ENCODE measurements at regions not wholly inside any gene's neighbourhood (a gene's known extent, or its start where the extent isn't known, plus 50 kb on each side); places are given as distances from the start of the nearest gene placed in this dataset.
"Not testable (repeated sequence)": the region's sequence is repeated elsewhere in the genome, so short reads cannot be mapped to it uniquely, and the experiment has no call there.

DNA sequence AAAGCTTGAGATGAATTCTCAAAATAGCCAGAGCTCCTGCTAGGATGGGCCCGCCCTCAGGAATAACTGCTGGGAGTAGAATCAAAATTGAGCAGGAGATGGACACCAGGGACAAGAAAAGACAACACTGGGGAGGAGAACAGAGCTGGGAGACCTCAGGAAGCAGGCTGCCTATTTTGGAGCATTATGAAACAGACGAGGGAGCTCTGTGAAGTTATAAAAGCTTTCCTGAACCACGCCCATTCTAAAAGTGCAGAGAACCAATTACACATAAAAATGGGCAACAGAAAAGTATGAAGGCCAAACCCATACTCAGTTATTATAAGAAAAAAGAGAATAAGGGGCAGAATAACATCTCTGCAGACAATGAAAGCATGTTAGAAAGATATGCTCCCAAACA lies 213.9 kb upstream of the TRPC7 start:
- no peaks in the 10 kb centered on the region for H3K36me3 ChIP-seq
- H3K4me3 ChIP-seq = no peak overlapping the region
- no peak overlapping the region for H3K27ac ChIP-seq
- no peaks in the 10 kb centered on the region for H3K9me3 ChIP-seq
- H3K27me3 ChIP-seq = no peaks in the 10 kb centered on the region
- H3K4me1 ChIP-seq = no peaks in the 10 kb centered on the region
- DNase-seq (ENCODE audit: low spot score) = no peak
- TF ChIP-seq, protein P1, sequence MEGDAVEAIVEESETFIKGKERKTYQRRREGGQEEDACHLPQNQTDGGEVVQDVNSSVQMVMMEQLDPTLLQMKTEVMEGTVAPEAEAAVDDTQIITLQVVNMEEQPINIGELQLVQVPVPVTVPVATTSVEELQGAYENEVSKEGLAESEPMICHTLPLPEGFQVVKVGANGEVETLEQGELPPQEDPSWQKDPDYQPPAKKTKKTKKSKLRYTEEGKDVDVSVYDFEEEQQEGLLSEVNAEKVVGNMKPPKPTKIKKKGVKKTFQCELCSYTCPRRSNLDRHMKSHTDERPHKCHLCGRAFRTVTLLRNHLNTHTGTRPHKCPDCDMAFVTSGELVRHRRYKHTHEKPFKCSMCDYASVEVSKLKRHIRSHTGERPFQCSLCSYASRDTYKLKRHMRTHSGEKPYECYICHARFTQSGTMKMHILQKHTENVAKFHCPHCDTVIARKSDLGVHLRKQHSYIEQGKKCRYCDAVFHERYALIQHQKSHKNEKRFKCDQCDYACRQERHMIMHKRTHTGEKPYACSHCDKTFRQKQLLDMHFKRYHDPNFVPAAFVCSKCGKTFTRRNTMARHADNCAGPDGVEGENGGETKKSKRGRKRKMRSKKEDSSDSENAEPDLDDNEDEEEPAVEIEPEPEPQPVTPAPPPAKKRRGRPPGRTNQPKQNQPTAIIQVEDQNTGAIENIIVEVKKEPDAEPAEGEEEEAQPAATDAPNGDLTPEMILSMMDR (IDR thresholded peaks at IDR 0.05) = no peak

DNA sequence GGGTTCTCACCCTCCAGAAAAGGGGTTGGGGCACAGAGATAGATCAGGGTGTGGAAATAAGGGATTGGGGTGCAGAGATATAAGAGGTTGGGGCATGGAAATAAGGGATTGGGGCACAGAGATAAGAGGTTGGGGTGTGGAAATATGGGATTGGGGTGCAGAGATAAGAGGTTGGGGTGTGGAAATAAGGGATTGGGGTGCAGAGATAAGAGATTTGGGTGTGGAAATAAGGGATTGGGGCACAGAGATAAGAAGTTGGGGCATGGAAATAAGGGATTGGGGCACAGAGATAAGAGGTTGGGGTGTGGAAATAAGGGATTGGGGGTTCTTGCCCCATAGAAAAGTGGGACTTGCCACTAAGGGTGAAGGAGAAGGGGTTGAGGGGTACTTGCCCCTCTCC lies 204.5 kb upstream of the TRPC7 start:
- H3K9me3 ChIP-seq; DNase-seq (ENCODE audit: low spot score); H3K4me3 ChIP-seq; H3K27me3 ChIP-seq; H3K27ac ChIP-seq; H3K4me1 ChIP-seq; H3K36me3 ChIP-seq: not testable (repeated sequence)

DNA sequence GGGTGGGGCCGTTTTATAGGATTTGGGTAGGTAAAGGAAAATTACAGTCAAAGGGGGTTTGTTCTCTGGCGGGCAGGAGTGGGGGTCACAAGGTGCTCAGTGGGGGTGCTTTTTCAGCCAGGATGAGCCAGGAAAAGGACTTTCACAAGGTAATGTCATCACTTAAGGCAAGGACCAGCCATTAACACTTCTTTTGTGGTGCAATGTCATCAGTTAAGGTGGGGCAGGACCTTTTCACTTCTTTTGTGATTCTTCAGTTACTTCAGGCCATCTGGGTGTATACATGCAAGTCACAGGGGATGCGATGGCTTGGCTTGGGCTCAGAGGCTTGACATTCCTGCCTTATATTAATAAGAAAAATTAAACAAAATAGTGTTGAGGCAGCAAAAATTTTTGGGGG lies 200.1 kb upstream of the TRPC7 start:
- not testable (repeated sequence) for H3K36me3 ChIP-seq, H3K4me3 ChIP-seq, H3K4me1 ChIP-seq

DNA sequence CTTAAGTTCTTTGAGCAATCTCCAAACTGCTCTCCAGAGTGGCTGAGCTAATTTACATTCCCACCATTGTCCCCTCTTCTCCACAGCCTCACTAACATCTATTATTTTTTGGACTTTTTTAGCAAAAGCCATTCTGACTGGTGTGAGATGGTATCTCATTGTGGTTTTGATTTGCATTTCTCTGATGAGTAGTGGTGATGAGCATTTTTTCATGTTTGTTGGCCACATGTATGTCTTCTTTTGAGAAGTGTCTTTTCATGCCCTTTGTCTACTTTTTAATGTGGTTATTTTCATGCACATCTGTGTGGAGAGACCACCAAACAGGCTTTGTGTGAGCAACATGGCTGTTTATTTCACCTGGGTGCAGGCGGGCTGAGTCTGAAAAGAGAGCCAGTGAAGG lies 199.7 kb upstream of the TRPC7 start:
- not testable (repeated sequence) for H3K36me3 ChIP-seq; H3K4me3 ChIP-seq; DNase-seq (ENCODE audit: low spot score); H3K27ac ChIP-seq; H3K9me3 ChIP-seq; H3K27me3 ChIP-seq; H3K4me1 ChIP-seq

More for the DNA sequence above, 200.1 kb upstream of the TRPC7 start:
- not testable (repeated sequence) for H3K9me3 ChIP-seq; DNase-seq (ENCODE audit: low spot score); H3K27me3 ChIP-seq; H3K27ac ChIP-seq

DNA sequence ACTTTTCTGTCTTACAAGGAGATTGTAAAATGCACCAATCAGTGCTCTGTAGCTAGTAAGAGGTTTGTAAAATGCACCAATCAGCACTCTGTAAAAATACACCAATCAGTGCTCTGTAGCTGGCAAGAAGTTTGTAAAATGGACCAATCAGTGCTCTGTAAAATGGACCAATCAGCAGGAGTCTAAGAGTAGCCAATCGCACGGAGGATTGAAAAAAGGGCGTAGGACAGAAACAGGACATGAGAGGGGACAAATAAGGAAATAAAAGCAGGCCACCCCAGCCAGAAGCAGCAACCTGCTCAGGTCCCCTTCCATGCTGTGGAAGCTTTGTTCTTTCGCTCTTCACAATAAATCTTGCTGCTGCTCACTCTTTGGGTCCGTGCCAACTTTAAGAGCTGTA lies 199.1 kb upstream of the TRPC7 start:
- DNase-seq (ENCODE audit: low spot score); H3K4me1 ChIP-seq; H3K36me3 ChIP-seq; H3K4me3 ChIP-seq; H3K27ac ChIP-seq; H3K27me3 ChIP-seq; H3K9me3 ChIP-seq: not testable (repeated sequence)

DNA sequence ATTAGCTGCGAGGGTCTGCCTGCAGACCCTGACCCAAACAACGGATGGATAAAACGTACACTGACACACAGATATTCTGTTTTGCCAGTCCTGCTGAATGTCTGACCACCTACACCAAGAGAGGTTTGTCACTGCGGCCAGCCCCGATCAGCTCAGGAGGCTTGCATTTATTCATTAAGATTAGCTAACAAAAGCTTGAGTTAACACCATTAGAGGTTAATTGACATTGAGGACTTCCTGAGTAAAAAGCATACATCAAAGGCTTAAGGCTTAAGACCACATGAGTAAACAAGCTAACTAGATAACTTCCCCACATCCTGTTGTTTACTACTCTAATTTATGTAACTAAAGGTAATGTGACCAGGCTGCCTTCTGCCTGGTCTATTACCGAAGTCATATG lies 198.1 kb upstream of the TRPC7 start:
- Histone ChIP-seq H3K27ac (no peak overlapping the region), H3K27me3 (no peaks in the 10 kb centered on the region), H3K4me1 (no peaks in the 10 kb centered on the region), H3K4me3 (no peak overlapping the region), H3K9me3 (no peaks in the 10 kb centered on the region), H3K36me3 (no peaks in the 10 kb centered on the region)
- TF ChIP-seq, protein P1 (IDR thresholded peaks at IDR 0.05) = no peak
- no peak for DNase-seq (ENCODE audit: low spot score)

DNA sequence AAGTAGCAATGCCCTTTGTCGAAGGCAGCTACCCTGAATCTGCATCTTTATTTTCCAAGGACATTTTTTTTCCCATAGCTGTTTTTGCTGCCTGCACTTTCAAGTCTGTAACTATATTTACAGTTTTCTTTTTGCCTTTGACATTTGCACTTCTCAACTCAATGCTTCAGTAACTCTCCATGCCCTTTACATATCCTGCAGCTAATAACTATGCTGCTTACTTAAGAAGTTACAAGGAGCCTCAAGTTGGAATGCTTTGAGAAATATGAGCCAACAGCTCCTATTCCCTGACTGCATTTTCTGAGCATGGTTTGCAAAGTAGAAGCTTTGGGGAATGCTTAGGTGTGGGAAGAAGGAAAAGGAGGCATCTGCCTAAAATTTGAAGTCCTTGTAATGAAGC lies 194.8 kb upstream of the TRPC7 start:
- no peaks in the 10 kb centered on the region for H3K36me3 ChIP-seq
- TF ChIP-seq, protein P1 (IDR thresholded peaks at IDR 0.05) = no peak

DNA sequence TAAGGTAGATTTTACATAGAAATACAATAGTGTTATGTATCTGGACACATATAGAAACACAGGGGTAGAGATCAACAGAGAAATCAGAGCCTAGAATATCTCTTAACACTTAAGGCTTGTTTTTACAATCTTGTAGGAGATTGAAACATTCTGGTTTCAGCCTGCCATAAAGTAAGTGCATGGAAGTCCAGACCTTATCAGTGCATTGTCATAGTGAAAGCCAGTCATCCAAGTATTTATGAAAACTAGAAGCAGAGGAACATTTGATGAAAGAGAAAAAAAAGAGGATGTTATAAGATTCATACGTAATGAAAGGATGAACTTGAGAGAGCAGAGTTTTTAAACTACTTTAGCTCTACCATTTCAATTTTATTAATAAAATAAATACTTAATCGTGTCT lies 194.3 kb upstream of the TRPC7 start:
- Histone ChIP-seq H3K9me3 (peaks cover 0 to 10% of the 10 kb centered on the region in 2 donors), H3K36me3 (no peaks in the 10 kb centered on the region)
- no peak for DNase-seq (ENCODE audit: low spot score)

More for the DNA sequence above, 194.8 kb upstream of the TRPC7 start:
- no peak overlapping the region for H3K27ac ChIP-seq
- H3K4me3 ChIP-seq = no peak overlapping the region
- DNase-seq (ENCODE audit: low spot score) = no peak
- no peaks in the 10 kb centered on the region for H3K4me1 ChIP-seq
- H3K27me3 ChIP-seq = no peaks in the 10 kb centered on the region
- peaks cover 0 to 6% of the 10 kb centered on the region in 2 donors for H3K9me3 ChIP-seq

DNA sequence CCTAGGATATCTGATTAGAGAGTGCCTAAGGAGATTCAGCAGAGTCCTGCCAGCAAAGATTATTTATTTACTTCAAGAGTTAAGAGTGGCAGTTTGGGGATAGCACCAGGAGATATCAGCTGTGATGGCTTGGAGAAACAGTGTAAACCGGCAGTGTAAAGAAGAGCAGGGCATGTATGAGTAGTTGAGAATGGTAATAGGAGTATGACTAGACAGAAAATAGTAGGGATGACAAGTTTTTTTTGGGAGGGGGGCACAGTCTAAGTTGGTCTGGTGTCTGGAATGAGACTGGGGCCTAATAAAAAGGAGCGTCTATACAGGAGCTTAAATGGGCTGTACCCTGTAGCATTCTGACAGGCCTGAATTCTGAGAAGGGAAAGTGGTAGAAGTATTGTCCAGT lies 181.8 kb upstream of the TRPC7 start:
- H3K27me3 ChIP-seq; H3K27ac ChIP-seq; H3K4me3 ChIP-seq; DNase-seq (ENCODE audit: low spot score); H3K9me3 ChIP-seq; H3K36me3 ChIP-seq; H3K4me1 ChIP-seq: not testable (repeated sequence)

More for the DNA sequence above, 194.3 kb upstream of the TRPC7 start:
- no peak overlapping the region for H3K4me3 ChIP-seq
- no peaks in the 10 kb centered on the region for H3K27me3 ChIP-seq
- TF ChIP-seq, protein P1 (IDR thresholded peaks at IDR 0.05) = no peak
- H3K4me1 ChIP-seq = no peaks in the 10 kb centered on the region
- H3K27ac ChIP-seq = no peak overlapping the region

DNA sequence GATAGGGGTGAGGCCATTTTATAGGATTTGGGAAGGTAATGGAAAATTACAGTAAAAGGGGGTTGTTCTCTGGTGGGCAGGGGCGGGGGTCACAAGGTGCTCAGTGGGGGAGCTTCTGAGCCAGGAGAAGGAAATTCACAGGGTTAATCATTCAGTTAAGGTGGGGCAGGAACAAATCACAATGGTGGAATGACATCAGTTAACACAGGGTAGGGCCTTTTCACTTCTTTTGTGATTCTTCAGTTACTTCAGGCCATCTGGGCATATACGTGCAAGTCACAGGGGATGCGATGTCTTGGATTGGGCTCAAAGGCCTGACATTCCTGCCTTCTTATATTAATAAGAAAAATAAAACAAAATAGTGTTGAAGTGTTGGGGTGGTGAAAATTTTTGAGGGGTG lies 181.1 kb upstream of the TRPC7 start:
- H3K4me3 ChIP-seq; DNase-seq (ENCODE audit: low spot score); H3K9me3 ChIP-seq; H3K36me3 ChIP-seq; H3K27ac ChIP-seq; H3K27me3 ChIP-seq; H3K4me1 ChIP-seq: not testable (repeated sequence)

DNA sequence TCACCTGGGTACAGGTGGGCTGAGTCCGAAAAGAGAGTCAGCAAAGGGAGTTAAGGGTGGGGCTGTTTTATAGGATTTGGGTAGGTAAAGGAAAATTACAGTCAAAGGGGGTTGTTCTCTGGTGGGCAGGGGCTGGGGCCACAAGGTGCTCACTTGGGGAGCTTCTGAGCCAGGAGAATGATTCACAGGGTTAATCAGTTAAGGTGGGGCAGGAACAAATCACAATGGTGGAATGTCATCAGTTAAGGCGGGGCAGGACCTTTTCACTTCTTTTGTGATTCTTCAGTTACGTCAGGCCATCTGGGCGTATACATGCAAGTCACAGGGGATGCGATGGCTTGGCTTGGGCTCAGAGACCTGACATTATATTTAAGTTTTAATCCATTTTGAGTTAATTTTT lies 179.7 kb upstream of the TRPC7 start:
- not testable (repeated sequence) for H3K4me3 ChIP-seq; H3K27me3 ChIP-seq; H3K4me1 ChIP-seq; H3K9me3 ChIP-seq; DNase-seq (ENCODE audit: low spot score); H3K27ac ChIP-seq; H3K36me3 ChIP-seq

All from right atrium auricular region (tissue), 2 donors.